ENCODE measurements at regions not wholly inside any gene's neighbourhood (a gene's known extent, or its start where the extent isn't known, plus 50 kb on each side); places are given as distances from the start of the nearest gene placed in this dataset.

DNA sequence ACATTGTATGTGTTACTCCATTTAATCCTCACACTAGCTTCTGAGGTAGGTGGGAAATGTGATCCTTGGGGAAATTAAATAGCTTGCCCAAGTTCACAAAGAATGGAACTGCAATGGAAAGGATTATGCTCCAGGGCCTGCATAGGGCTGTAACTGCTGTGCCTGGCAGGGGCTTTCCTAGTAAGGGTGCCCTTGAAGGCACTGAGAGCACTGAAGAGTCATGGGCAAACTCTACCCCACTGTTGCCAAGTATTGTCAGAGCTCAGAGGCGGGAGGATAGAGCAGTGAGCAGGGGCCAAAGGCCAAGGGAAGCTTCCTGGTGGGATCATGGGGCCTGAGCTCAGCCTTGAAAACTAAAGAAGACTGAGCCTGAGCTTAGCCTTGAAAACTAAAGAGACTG is 133.0 kb upstream of the NALF2 start:
- ATAC-seq (ENCODE audit: insufficient read depth, low read depth) (no peak), DNase-seq (no peak)
- H3K4me2 ChIP-seq (ENCODE audit: insufficient read depth, low read length) = no peak overlapping the region
- H3K4me3 ChIP-seq (ENCODE audit: low read depth in 1 of 2, low read length in 2 of 2) = no peak overlapping the region
- no peak overlapping the region for H3K27ac ChIP-seq (ENCODE audit: low read length)
- H3K27me3 ChIP-seq (ENCODE audit: insufficient read depth, low read length, poor library complexity) = no peaks in the 10 kb centered on the region
- H3K36me3 ChIP-seq (ENCODE audit: insufficient read depth, low read length) = no peaks in the 10 kb centered on the region
- TF ChIP-seq, protein P1, sequence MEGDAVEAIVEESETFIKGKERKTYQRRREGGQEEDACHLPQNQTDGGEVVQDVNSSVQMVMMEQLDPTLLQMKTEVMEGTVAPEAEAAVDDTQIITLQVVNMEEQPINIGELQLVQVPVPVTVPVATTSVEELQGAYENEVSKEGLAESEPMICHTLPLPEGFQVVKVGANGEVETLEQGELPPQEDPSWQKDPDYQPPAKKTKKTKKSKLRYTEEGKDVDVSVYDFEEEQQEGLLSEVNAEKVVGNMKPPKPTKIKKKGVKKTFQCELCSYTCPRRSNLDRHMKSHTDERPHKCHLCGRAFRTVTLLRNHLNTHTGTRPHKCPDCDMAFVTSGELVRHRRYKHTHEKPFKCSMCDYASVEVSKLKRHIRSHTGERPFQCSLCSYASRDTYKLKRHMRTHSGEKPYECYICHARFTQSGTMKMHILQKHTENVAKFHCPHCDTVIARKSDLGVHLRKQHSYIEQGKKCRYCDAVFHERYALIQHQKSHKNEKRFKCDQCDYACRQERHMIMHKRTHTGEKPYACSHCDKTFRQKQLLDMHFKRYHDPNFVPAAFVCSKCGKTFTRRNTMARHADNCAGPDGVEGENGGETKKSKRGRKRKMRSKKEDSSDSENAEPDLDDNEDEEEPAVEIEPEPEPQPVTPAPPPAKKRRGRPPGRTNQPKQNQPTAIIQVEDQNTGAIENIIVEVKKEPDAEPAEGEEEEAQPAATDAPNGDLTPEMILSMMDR (IDR thresholded peaks at IDR 0.05; ENCODE audit: borderline replicate concordance, extremely low read depth, low read length, poor library complexity, severe bottlenecking) = no peak
- no peak for TF ChIP-seq EZH2 (IDR thresholded peaks at IDR 0.05; ENCODE audit: borderline replicate concordance, low read depth, low read length, severe bottlenecking)
- H3K9me3 ChIP-seq (ENCODE audit: insufficient read depth, low read length, severe bottlenecking) = no peaks in the 10 kb centered on the region
- no peaks in the 10 kb centered on the region for H3K79me2 ChIP-seq (ENCODE audit: insufficient read depth, low read length)
- H3K4me1 ChIP-seq (ENCODE audit: insufficient read depth, low read length) = no peaks in the 10 kb centered on the region
- no peak overlapping the region for H2AFZ ChIP-seq (ENCODE audit: low read depth, low read length)
- H4K20me1 ChIP-seq (ENCODE audit: insufficient read depth, low read length) = no peaks in the 10 kb centered on the region
- H3K9ac ChIP-seq (ENCODE audit: low read depth, low read length) = no peak overlapping the region

DNA sequence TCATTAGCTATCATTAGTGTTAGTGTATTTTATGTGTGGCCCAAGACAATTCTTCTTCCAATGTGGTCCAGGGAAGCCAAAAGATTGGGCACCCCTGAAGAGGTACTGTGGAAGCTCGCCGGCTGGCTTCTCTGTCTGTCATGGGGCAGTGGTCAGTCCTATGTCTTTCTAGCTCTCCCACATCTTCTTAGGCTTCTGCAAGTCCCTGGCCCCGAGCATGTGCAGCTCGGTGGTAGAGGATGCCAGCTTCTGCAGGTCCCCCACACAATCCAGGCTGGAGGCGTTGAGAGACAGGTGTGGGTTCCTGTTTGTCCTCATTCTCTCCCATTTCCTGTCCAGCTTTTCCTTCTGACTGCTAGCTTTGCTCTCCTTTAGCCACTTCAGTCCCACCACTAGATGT is 134.1 kb upstream of the NALF2 start:
- Histone ChIP-seq H2AFZ (ENCODE audit: low read depth, low read length) (no peak overlapping the region), H3K9ac (ENCODE audit: low read depth, low read length) (no peak overlapping the region), H3K79me2 (ENCODE audit: insufficient read depth, low read length) (no peaks in the 10 kb centered on the region), H3K4me2 (ENCODE audit: insufficient read depth, low read length) (no peak overlapping the region), H3K9me3 (ENCODE audit: insufficient read depth, low read length, severe bottlenecking) (no peaks in the 10 kb centered on the region), H3K27ac (ENCODE audit: low read length) (no peak overlapping the region), H3K4me3 (ENCODE audit: low read depth in 1 of 2, low read length in 2 of 2) (no peak overlapping the region), H3K4me1 (ENCODE audit: insufficient read depth, low read length) (no peaks in the 10 kb centered on the region), H4K20me1 (ENCODE audit: insufficient read depth, low read length) (no peaks in the 10 kb centered on the region), H3K27me3 (ENCODE audit: insufficient read depth, low read length, poor library complexity) (no peaks in the 10 kb centered on the region), H3K36me3 (ENCODE audit: insufficient read depth, low read length) (no peaks in the 10 kb centered on the region)
- no peak for ATAC-seq (ENCODE audit: insufficient read depth, low read depth)
- TF ChIP-seq EZH2 (IDR thresholded peaks at IDR 0.05; ENCODE audit: borderline replicate concordance, low read depth, low read length, severe bottlenecking) = no peak
- TF ChIP-seq, protein P1 (IDR thresholded peaks at IDR 0.05; ENCODE audit: borderline replicate concordance, extremely low read depth, low read length, poor library complexity, severe bottlenecking) = no peak
- DNase-seq = no peak

DNA sequence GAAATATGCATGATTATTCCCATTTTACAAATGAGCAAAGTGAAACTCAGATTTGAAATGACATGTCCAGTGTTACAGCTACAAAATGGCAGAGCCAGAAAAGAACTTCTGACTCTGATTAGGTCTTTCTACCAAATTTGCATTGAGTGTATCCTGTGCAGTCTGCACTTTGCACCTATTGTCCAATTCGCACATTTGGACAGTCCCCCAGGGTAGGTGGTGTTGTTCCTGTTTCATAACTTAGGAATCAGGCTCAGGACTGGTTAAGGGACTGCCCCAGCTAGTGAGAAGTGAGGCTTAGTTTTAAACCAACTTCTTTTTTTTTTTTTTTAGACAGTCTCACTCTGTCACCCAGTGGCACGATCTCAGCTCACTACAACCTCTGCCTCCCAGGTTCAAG is 137.9 kb upstream of the NALF2 start:
- no peak overlapping the region for H3K9ac ChIP-seq (ENCODE audit: low read depth, low read length)
- TF ChIP-seq, protein P1 (IDR thresholded peaks at IDR 0.05; ENCODE audit: borderline replicate concordance, extremely low read depth, low read length, poor library complexity, severe bottlenecking) = no peak
- TF ChIP-seq EZH2 (IDR thresholded peaks at IDR 0.05; ENCODE audit: borderline replicate concordance, low read depth, low read length, severe bottlenecking) = no peak
- no peak overlapping the region for H3K4me2 ChIP-seq (ENCODE audit: insufficient read depth, low read length)
- no peak for DNase-seq
- no peaks in the 10 kb centered on the region for H4K20me1 ChIP-seq (ENCODE audit: insufficient read depth, low read length)
- no peaks in the 10 kb centered on the region for H3K36me3 ChIP-seq (ENCODE audit: insufficient read depth, low read length)
- no peak overlapping the region for H2AFZ ChIP-seq (ENCODE audit: low read depth, low read length)
- no peaks in the 10 kb centered on the region for H3K27me3 ChIP-seq (ENCODE audit: insufficient read depth, low read length, poor library complexity)
- no peak overlapping the region for H3K27ac ChIP-seq (ENCODE audit: low read length)
- no peak overlapping the region for H3K4me3 ChIP-seq (ENCODE audit: low read depth in 1 of 2, low read length in 2 of 2)
- H3K4me1 ChIP-seq (ENCODE audit: insufficient read depth, low read length) = no peaks in the 10 kb centered on the region
- ATAC-seq (ENCODE audit: insufficient read depth, low read depth) = no peak
- no peaks in the 10 kb centered on the region for H3K9me3 ChIP-seq (ENCODE audit: insufficient read depth, low read length, severe bottlenecking)
- no peaks in the 10 kb centered on the region for H3K79me2 ChIP-seq (ENCODE audit: insufficient read depth, low read length)

DNA sequence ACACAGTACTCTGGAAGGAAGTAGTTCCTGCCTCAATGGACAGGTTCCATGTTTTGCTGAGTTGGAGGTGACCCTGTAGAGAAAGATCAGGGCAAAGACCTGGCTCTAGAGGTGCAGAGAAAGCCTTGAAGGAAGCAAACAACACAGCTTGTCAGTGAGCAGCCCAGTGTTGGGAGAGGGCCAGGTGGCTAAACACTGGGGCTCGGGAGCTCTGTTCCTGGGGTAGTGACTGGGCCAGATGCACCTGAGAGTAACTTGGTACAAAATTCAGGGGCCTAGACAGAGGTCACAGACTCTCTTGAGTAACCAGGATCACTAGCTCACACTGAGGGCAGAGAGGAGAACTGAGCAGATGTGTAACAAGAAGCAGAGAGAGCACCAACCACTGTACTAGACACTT is 138.4 kb upstream of the NALF2 start:
- no peaks in the 10 kb centered on the region for H3K9me3 ChIP-seq (ENCODE audit: insufficient read depth, low read length, severe bottlenecking)
- DNase-seq (no peak), ATAC-seq (ENCODE audit: insufficient read depth, low read depth) (no peak)
- H3K9ac ChIP-seq (ENCODE audit: low read depth, low read length) = no peak overlapping the region
- H4K20me1 ChIP-seq (ENCODE audit: insufficient read depth, low read length) = no peaks in the 10 kb centered on the region
- no peak overlapping the region for H3K4me3 ChIP-seq (ENCODE audit: low read depth in 1 of 2, low read length in 2 of 2)
- no peak overlapping the region for H2AFZ ChIP-seq (ENCODE audit: low read depth, low read length)
- no peak overlapping the region for H3K4me2 ChIP-seq (ENCODE audit: insufficient read depth, low read length)
- no peak for TF ChIP-seq EZH2 (IDR thresholded peaks at IDR 0.05; ENCODE audit: borderline replicate concordance, low read depth, low read length, severe bottlenecking)
- TF ChIP-seq, protein P1 (IDR thresholded peaks at IDR 0.05; ENCODE audit: borderline replicate concordance, extremely low read depth, low read length, poor library complexity, severe bottlenecking) = no peak
- no peak overlapping the region for H3K27ac ChIP-seq (ENCODE audit: low read length)
- no peaks in the 10 kb centered on the region for H3K79me2 ChIP-seq (ENCODE audit: insufficient read depth, low read length)
- H3K27me3 ChIP-seq (ENCODE audit: insufficient read depth, low read length, poor library complexity) = no peaks in the 10 kb centered on the region
- no peaks in the 10 kb centered on the region for H3K4me1 ChIP-seq (ENCODE audit: insufficient read depth, low read length)
- H3K36me3 ChIP-seq (ENCODE audit: insufficient read depth, low read length) = no peaks in the 10 kb centered on the region
